Islet of Langerhans (tissue), 1 donor: ENCODE measurements at regions not wholly inside any gene's neighbourhood (a gene's known extent, or its start where the extent isn't known, plus 50 kb on each side); places are given as distances from the start of the nearest gene placed in this dataset.

Experiments
- FAIRE-seq: peaks from one replicate; lab custom pipeline; 2011; peaks lifted over from hg19 to GRCh38; lab: Jason Lieb, UNC

GRCh38 chr3:31462050-31462569, 70.6 kb upstream of the STT3B start:
- no peak for FAIRE-seq

- no peak for FAIRE-seq
These were observed 66.7 kb upstream of the STT3B start for GRCh38 chr3:31465999-31466398.

DNA sequence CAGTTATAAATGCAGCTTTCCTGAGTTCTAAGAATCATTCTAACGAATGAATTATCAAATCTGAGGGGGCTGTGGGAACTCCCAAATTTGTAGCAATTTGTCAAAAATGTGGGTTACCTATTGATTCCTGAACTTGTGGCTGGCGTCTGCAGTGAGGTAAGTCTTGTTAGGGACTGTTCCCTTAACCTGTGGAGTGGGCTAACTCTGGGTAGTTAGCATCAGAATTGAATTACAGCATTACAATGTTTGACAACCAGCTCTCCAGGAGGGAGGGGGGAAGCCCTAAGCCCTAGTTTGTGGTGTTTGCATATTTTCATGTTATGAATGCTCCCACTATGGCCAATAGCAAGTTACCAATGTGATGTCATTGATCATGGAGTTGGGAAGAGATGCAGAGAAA, 65.9 kb upstream of the STT3B start:
- no peak for FAIRE-seq

- FAIRE-seq = no peak
These were observed 64.3 kb upstream of the STT3B start for GRCh38 chr3:31468433-31468832.

DNA sequence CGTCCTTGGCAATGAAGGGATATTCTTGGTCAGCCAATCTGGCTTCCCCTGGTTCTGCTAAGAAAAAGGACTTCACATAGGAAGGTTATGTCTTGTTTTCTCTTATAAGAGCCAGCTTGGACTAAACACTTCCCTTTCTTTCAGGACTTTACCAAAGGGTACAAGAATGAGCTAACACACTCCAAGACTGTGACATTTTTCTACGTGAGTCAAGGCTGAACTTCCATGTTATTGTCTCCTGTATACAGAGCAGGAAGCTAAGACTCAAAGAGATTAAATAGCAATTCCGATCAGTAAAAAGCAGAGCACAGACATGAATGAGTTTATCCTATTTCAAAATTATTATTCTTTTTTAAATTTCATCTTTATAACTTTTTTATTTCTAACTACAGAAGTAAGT, 63.3 kb upstream of the STT3B start:
- peak; percentile 86 for FAIRE-seq

DNA sequence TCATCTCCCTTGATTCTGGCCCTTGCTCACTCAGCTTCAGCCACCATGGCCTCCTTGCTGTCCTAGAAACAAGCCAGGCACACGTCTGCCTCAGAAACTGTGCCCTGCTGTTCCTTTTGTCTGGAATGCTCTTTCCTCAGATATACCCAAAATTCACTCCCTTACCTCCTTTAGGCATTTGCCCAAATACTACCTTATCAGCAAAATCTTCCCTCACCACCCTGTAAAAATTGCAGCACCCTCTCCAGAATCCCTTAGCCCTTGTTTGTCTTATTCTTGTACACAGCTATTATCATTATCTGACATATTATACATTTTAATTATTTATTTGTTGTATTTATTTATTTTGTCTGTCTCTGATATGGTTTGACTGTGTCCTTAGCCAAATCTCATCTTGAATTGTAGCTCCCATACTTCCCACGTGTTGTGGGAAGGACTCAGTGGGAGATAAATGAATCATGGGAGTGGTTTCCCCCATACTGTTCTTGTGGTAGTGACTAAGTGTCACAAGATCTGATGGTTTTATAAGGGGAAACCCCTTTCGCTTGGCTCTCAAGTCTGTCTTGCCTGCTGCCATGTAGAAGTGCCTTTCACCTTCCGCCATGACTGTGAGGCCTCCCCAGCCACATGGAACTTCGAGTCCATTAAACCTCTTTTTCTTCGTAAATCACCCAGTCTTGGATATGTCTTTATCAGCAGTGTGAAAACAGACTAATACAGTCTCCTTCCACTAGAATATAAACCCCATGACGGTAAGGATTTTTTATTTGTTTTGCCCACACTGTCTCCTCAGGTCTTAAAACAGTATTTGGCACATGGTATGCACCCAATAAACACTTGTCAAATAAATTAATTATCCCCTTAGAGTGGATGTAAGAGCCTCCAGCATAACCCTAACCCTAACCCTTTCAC, 60.0 kb upstream of the STT3B start:
- FAIRE-seq = no peak

GRCh38 chr3:31476209-31476608, 56.5 kb upstream of the STT3B start:
- FAIRE-seq = no peak

- FAIRE-seq = no peak
These were observed 53.3 kb upstream of the STT3B start for GRCh38 chr3:31479431-31479830.

DNA sequence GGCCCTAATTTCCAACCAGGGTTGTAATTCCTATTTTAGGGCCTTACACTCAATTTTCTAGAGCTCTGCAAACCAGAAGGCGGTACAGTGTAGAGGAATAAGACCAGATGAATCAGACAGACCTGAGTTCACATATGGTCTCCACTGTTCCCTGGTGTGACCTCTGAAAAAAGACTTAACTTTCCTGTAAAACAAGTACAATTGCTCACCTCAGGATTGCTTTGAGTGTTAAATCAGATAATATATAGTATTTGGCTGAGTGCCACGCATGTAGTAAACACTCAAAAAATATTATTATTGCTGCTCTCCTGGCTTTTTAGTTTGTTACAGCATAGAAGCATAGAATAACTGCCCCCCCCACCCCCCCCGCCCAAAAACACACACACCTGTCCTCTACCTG, 51.0 kb upstream of the STT3B start:
- no peak for FAIRE-seq

DNA sequence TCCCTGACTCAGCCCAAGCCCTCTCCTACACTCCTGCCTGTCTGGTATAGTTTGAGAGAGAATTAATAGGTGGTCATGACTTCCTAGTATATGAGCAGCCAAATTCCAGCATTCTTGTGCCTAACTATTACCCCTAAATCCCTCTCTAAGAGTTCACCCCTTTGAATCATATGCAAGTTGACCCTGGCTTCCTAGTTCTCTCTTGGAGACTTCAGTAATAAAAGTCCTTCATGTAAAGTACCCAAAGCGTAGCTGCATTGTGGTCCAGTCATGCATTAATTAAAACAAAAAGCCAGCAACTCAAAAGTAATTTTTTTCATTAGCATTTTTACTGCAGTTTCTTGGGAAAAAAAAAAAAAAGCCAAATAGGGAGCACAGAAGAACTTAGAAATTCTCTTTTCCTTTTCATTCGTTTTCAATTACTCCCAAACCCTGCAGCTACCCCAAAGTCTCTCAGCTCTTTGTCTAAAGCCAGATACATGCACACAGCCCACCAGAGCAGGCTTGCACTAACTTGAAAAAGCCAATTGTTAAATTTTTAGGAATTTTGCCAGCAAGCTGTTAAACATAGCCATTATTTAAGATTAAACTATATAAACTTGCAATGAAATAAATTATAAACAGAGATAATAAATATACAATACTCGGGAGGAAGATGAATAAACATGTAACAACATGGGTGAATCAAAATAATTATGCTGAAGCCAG, 50.1 kb upstream of the STT3B start:
- FAIRE-seq = no peak
